Neuronal stem cell (in vitro differentiated cells): ENCODE measurements at regions not wholly inside any gene's neighbourhood (a gene's known extent, or its start where the extent isn't known, plus 50 kb on each side); places are given as distances from the start of the nearest gene placed in this dataset.

ENCODE experiments used
- DNase-seq: peaks from one replicate; pipeline ENCODE4 v3.0.0-alpha.2; 2013; ENCODE audit warnings: low spot score
- H2AFZ ChIP-seq: one replicate; pipeline ENCODE4 v1.6.1; 2013; ENCODE audit warnings: mild to moderate bottlenecking, low read length, inconsistent platforms
- H2AK5ac ChIP-seq: 2 replicates; pipeline ENCODE4 v1.6.1; 2013; ENCODE audit warnings: low read depth, mild to moderate bottlenecking, inconsistent platforms, low read length, moderate library complexity, mixed read lengths
- H2BK120ac ChIP-seq: 2 replicates; pipeline ENCODE4 v1.6.1; 2013; ENCODE audit warnings: low read depth, mild to moderate bottlenecking, inconsistent platforms, low read length, moderate library complexity, mixed read lengths
- H2BK12ac ChIP-seq: one replicate; pipeline ENCODE4 v1.6.1; 2013; ENCODE audit warnings: low read length, inconsistent platforms
- H2BK15ac ChIP-seq: 2 replicates; pipeline ENCODE4 v1.6.1; 2013; ENCODE audit warnings: mild to moderate bottlenecking, low read length, inconsistent platforms, mixed read lengths
- H2BK5ac ChIP-seq: one replicate; pipeline ENCODE4 v1.6.1; 2013; ENCODE audit warnings: inconsistent platforms, mild to moderate bottlenecking, low read length, moderate library complexity
- H3K14ac ChIP-seq: one replicate; pipeline ENCODE4 v1.6.1; 2013; ENCODE audit warnings: low read length, inconsistent platforms
- H3K18ac ChIP-seq: 2 replicates; pipeline ENCODE4 v1.6.1; 2013; ENCODE audit warnings: low read length, inconsistent platforms
- H3K23ac ChIP-seq: 2 replicates; pipeline ENCODE4 v1.6.1; 2013; ENCODE audit warnings: low read depth, mild to moderate bottlenecking, mixed read lengths, low read length, inconsistent platforms; ENCODE audit not compliant: poor library complexity
- H3K27ac ChIP-seq: replicated peaks from 3 replicates; pipeline ENCODE4 v1.5.1; 2013; ENCODE audit warnings: low read length, inconsistent platforms
- H3K27me3 ChIP-seq, 3 experiments: 2 replicates each; pipeline ENCODE4 v1.6.1; 2013; ENCODE audit warnings: low read length in 3 of 3, mild to moderate bottlenecking in 2 of 3, inconsistent platforms in 1 of 3, low read depth in 1 of 3, mixed read lengths in 1 of 3, moderate library complexity in 1 of 3; ENCODE audit not compliant: control insufficient read depth in 3 of 3, insufficient read depth in 3 of 3
- H3K36me3 ChIP-seq, 2 donors: replicated peaks in 1 of 2; 2 replicates each; pipeline ENCODE4 v1.6.1; 2013; ENCODE audit warnings: low read length in 2 of 2; ENCODE audit not compliant: control insufficient read depth in 2 of 2, insufficient read depth in 2 of 2
- H3K4ac ChIP-seq: 2 replicates; pipeline ENCODE4 v1.6.1; 2013; ENCODE audit warnings: inconsistent platforms, mild to moderate bottlenecking, low read length, moderate library complexity
- H3K4me1 ChIP-seq, 2 donors: 1 replicate in 1 of 2; 2 replicates in 1 of 2; pipeline ENCODE4 v1.6.1; 2013; ENCODE audit warnings: low read length in 2 of 2, low read depth in 1 of 2; ENCODE audit not compliant: control insufficient read depth in 2 of 2, insufficient read depth in 1 of 2
- H3K4me2 ChIP-seq: one replicate; pipeline ENCODE4 v1.6.1; 2013; ENCODE audit warnings: mild to moderate bottlenecking, low read length, inconsistent platforms; ENCODE audit not compliant: insufficient read depth, poor library complexity, severe bottlenecking
- H3K4me3 ChIP-seq, 2 donors: 2 replicates each; pipeline ENCODE4 v1.5.1; 2013; ENCODE audit warnings: low read length in 2 of 2, mild to moderate bottlenecking in 2 of 2, inconsistent platforms in 1 of 2, moderate library complexity in 1 of 2
- H3K79me1 ChIP-seq: one replicate; pipeline ENCODE4 v1.6.1; 2013; ENCODE audit warnings: low read depth, mild to moderate bottlenecking, inconsistent platforms, low read length, moderate library complexity
- H3K9ac ChIP-seq: one replicate; pipeline ENCODE4 v1.6.1; 2013; ENCODE audit warnings: mild to moderate bottlenecking, low read depth, low read length, inconsistent platforms; ENCODE audit not compliant: poor library complexity
- H3K9me3 ChIP-seq, 2 donors: replicated peaks in 1 of 2; 2 replicates each; pipeline versions ENCODE3 to v1.6.1; 2013; ENCODE audit warnings: low read length in 2 of 2, mild to moderate bottlenecking in 2 of 2, inconsistent platforms in 1 of 2, low read depth in 1 of 2, mixed read lengths in 1 of 2, moderate library complexity in 1 of 2; ENCODE audit not compliant: control insufficient read depth in 2 of 2, insufficient read depth in 1 of 2
- H4K8ac ChIP-seq: one replicate; pipeline ENCODE4 v1.6.1; 2013; ENCODE audit warnings: low read depth, mild to moderate bottlenecking, inconsistent platforms, low read length, moderate library complexity
- H4K91ac ChIP-seq: one replicate; pipeline ENCODE4 v1.6.1; 2013; ENCODE audit warnings: low read length, low read depth, mild to moderate bottlenecking, inconsistent platforms; ENCODE audit not compliant: poor library complexity
- WGBS, 2 donors: extraction: QIAGEN DNeasy Blood & Tissue Kit; methylation state at CpG; one replicate each; pipeline ENCODE4 v1.1.7; 2013; ENCODE audit warnings: missing lambda C conversion rate in 2 of 2, mixed read lengths in 1 of 2; ENCODE audit not compliant: insufficient read length in 2 of 2, insufficient replicate concordance in 1 of 2; ENCODE audit errors: extremely low coverage in 2 of 2; 5-methylcytosine and 5-hydroxymethylcytosine counted together

DNA sequence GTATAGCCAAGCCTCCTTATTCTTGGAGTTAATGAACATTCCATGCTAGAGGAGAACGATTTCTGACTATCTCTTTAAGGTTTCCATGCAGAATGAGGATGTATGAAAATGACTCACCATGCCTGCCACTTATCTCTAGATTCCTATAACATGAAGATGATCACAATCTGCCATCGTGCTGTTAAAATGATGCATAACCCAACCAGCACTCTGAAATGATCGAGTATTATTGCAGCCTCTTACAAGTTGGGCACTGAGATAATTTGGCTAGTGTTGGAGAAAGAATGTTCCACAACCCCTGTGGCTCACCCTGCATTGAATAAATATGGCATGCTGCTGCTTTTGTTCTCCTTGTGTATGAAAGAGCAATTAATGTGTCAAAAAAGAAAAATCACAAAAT is 1143.6 kb upstream of the WWC1 start:
- H3K4ac ChIP-seq, result no peak overlapping the region
- H3K14ac ChIP-seq, result no peak overlapping the region
- no peak overlapping the region for H2BK5ac ChIP-seq
- H4K91ac ChIP-seq, result no peak overlapping the region
- no peak overlapping the region for H3K4me2 ChIP-seq
- no peak overlapping the region for H3K4me3 ChIP-seq
- H3K27me3 ChIP-seq, result no peaks in the 10 kb centered on the region
- DNase-seq, result no peak
- H3K23ac ChIP-seq, result no peak overlapping the region
- WGBS, 2 donors, result no CpG with 5 or more reads among the region's 3 CpGs
- no peak overlapping the region for H3K27ac ChIP-seq
- H3K36me3 ChIP-seq, result no peaks in the 10 kb centered on the region
- H2AK5ac ChIP-seq, result no peak overlapping the region
- no peak overlapping the region for H3K9ac ChIP-seq
- no peak overlapping the region for H3K18ac ChIP-seq
- no peak overlapping the region for H2BK12ac ChIP-seq
- H2BK15ac ChIP-seq, result no peak overlapping the region
- H2AFZ ChIP-seq, result no peak overlapping the region
- no peaks in the 10 kb centered on the region for H3K9me3 ChIP-seq
- no peak overlapping the region for H2BK120ac ChIP-seq
- no peaks in the 10 kb centered on the region for H3K4me1 ChIP-seq
- no peak overlapping the region for H4K8ac ChIP-seq
- H3K79me1 ChIP-seq, result no peaks in the 10 kb centered on the region

DNA sequence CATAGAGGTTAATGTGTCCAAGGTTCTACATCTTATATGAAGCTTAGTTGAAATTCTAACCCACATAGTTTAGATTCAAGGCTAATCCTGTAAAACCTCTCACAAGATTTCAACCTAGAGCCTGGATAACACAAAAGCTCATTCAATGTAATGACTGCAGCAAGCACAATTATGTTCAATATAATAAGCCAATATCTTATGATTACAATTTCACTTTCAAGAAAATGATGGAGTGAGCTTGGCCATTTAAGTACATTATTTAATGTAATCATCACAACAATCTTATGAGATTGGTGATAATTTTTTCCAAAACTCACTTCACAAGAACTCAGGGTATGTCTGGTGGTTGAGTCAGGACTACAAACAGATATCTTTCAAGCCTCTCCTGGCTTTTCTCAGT is 1140.8 kb upstream of the WWC1 start:
- no peak for DNase-seq
- H2BK120ac ChIP-seq, result no peak overlapping the region
- no peak overlapping the region for H3K14ac ChIP-seq
- no peak overlapping the region for H2BK12ac ChIP-seq
- H3K18ac ChIP-seq, result no peak overlapping the region
- no peak overlapping the region for H2AFZ ChIP-seq
- no peaks in the 10 kb centered on the region for H3K4me1 ChIP-seq
- H3K4me3 ChIP-seq, result no peak overlapping the region
- H4K91ac ChIP-seq, result no peak overlapping the region
- H2BK5ac ChIP-seq, result no peak overlapping the region
- H4K8ac ChIP-seq, result no peak overlapping the region
- H3K23ac ChIP-seq, result no peak overlapping the region
- H3K4me2 ChIP-seq, result no peak overlapping the region
- no peak overlapping the region for H2AK5ac ChIP-seq
- H3K79me1 ChIP-seq, result no peaks in the 10 kb centered on the region
- no peak overlapping the region for H3K27ac ChIP-seq
- no peak overlapping the region for H3K4ac ChIP-seq
- peaks cover 0 to 1% of the 10 kb centered on the region in 2 donors for H3K9me3 ChIP-seq
- H3K27me3 ChIP-seq, result no peaks in the 10 kb centered on the region
- no peak overlapping the region for H3K9ac ChIP-seq
- no peaks in the 10 kb centered on the region for H3K36me3 ChIP-seq
- no peak overlapping the region for H2BK15ac ChIP-seq

DNA sequence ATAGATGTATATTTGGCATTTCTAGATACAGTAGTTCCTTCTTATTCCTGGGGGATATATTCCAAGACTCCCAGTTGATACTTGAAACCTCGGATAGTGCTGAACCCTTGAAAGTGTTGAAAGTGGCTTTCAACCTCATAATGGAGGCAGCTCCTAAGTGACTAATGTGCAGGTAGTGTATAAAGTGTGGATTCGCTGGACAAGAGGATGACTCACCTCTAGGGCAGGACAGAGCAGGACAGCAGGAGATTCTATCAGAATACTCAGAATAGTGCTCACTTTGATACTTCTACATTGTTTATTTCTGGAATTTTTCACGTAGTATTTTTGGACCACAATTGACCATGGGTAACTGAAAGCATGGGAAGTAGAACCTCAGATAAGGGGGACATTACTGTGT is 1138.9 kb upstream of the WWC1 start:
- DNase-seq, result no peak
- H3K18ac ChIP-seq, result no peak overlapping the region
- no peak overlapping the region for H4K91ac ChIP-seq
- H2AK5ac ChIP-seq, result no peak overlapping the region
- no peak overlapping the region for H3K27ac ChIP-seq
- no peaks in the 10 kb centered on the region for H3K4me1 ChIP-seq
- H2BK120ac ChIP-seq, result no peak overlapping the region
- H2BK15ac ChIP-seq, result no peak overlapping the region
- WGBS, 2 donors, result no CpG with 5 or more reads among the region's 3 CpGs
- H3K14ac ChIP-seq, result no peak overlapping the region
- peaks cover 0 to 1% of the 10 kb centered on the region in 2 donors for H3K9me3 ChIP-seq
- no peaks in the 10 kb centered on the region for H3K79me1 ChIP-seq
- no peaks in the 10 kb centered on the region for H3K36me3 ChIP-seq
- H3K9ac ChIP-seq, result no peak overlapping the region
- H2BK5ac ChIP-seq, result no peak overlapping the region
- H3K23ac ChIP-seq, result no peak overlapping the region
- no peak overlapping the region for H4K8ac ChIP-seq
- no peaks in the 10 kb centered on the region for H3K27me3 ChIP-seq
- no peak overlapping the region for H3K4ac ChIP-seq
- H3K4me2 ChIP-seq, result no peak overlapping the region
- H3K4me3 ChIP-seq, result no peak overlapping the region
- no peak overlapping the region for H2AFZ ChIP-seq
- H2BK12ac ChIP-seq, result no peak overlapping the region

DNA sequence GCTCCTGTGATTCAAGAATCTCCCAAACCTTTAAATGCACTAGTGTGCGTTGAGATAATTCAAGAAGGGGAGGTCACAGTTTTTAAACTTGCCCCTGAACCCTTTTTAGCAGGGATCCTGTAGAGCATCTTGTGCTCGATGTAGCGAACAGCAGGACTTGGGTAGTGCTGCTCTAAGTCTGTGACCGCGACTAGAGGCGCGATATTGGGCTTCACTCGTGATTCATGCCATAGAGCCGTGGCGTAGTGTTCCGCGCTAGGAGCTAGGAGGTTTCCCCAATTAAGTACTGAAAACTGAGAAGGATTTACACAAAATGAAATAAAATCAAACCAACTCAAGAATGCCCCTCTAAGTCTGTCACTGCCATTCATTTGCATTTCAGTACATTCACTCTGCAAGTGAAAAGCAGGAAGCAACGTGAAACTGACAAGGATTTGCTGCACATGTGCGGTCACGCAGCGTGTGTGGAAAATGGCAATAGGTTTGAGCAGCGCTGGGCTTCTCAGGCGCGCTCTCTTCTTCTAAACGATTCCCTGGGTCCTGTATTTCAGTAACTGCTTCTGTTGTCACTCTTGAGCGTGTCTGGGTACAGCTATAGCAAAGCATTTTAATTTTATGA is 1135.9 kb upstream of the WWC1 start:
- Histone ChIP-seq H3K4me2 (no peak overlapping the region), H3K18ac (peak overlapping the region; percentile 48), H2AFZ (peak overlapping the region; percentile 57), H3K4me3 (no peak overlapping the region), H3K27ac (no peak overlapping the region), H3K9ac (no peak overlapping the region), H2BK15ac (no peak overlapping the region), H4K8ac (no peak overlapping the region), H2BK5ac (peak overlapping the region; percentile 29), H3K4ac (no peak overlapping the region), H2BK12ac (no peak overlapping the region), H4K91ac (no peak overlapping the region), H3K14ac (peak overlapping the region; percentile 12), H3K79me1 (no peaks in the 10 kb centered on the region), H3K4me1 (no peaks in the 10 kb centered on the region), H2BK120ac (no peak overlapping the region), H3K36me3 (no peaks in the 10 kb centered on the region), H3K9me3 (peaks cover 0 to 1% of the 10 kb centered on the region in 2 donors), H3K27me3 (no peaks in the 10 kb centered on the region), H2AK5ac (no peak overlapping the region), H3K23ac (no peak overlapping the region)
- no CpG with 5 or more reads among the region's 21 CpGs for WGBS, 2 donors
- no peak for DNase-seq
